Smooth muscle cell (in vitro differentiated cells): ENCODE measurements at regions not wholly inside any gene's neighbourhood (a gene's known extent, or its start where the extent isn't known, plus 50 kb on each side); places are given as distances from the start of the nearest gene placed in this dataset.

ENCODE experiments used
- DNase-seq: peaks from one replicate; lab custom pipeline; 2025; ENCODE audit not compliant: unreplicated experiment; lab: John Stamatoyannopoulos, UW
- H2AFZ ChIP-seq: fragments of 200-600 bp; sonication (generic); 2 replicates; pipeline ENCODE4 v1.6.0; 2016; ENCODE audit warnings: antibody characterized with exemption, low read depth, mild to moderate bottlenecking
- H3F3A ChIP-seq: fragments of 200-600 bp; sonication (generic); 2 replicates; pipeline ENCODE4 v1.6.0; 2017; ENCODE audit warnings: antibody characterized with exemption, low read depth
- H3K27ac ChIP-seq: fragments of 200-600 bp; sonication (generic); 2 replicates; pipeline ENCODE4 v1.5.1; 2016; ENCODE audit warnings: low read depth, mild to moderate bottlenecking
- H3K27me3 ChIP-seq: fragments of 200-600 bp; sonication (generic); 2 replicates; pipeline ENCODE4 v1.6.1; 2016; ENCODE audit warnings: low read depth, mild to moderate bottlenecking
- H3K36me3 ChIP-seq: fragments of 200-600 bp; sonication (generic); 2 replicates; pipeline ENCODE4 v1.5.1; 2016; ENCODE audit warnings: low read depth
- H3K4me1 ChIP-seq: fragments of 200-600 bp; sonication (generic); 2 replicates; pipeline ENCODE4 v1.5.1; 2016; ENCODE audit warnings: low read depth
- H3K4me2 ChIP-seq: fragments of 200-600 bp; sonication (generic); 2 replicates; pipeline ENCODE4 v1.6.0; 2016; ENCODE audit warnings: mild to moderate bottlenecking
- H3K4me3 ChIP-seq: fragments of 200-600 bp; sonication (generic); 2 replicates; pipeline ENCODE4 v1.5.1; 2016; ENCODE audit warnings: mild to moderate bottlenecking
- H3K79me2 ChIP-seq: fragments of 200-600 bp; sonication (generic); 2 replicates; pipeline ENCODE4 v1.6.0; 2016; ENCODE audit warnings: low read depth, mild to moderate bottlenecking
- H3K9ac ChIP-seq: fragments of 200-600 bp; sonication (generic); 2 replicates; pipeline ENCODE4 v1.6.0; 2016; ENCODE audit warnings: low read depth
- H3K9me3 ChIP-seq: fragments of 200-600 bp; sonication (generic); replicated peaks from 2 replicates; pipeline ENCODE4 v1.5.1; 2016; ENCODE audit warnings: low read depth
- H4K20me1 ChIP-seq: fragments of 200-600 bp; sonication (generic); 2 replicates; pipeline ENCODE4 v1.6.0; 2016; ENCODE audit warnings: low read depth
- WGBS: methylation state at CpG from one replicate; pipeline ENCODE4 v1.1.7; 2016; ENCODE audit warnings: low lambda C conversion rate; 5-methylcytosine and 5-hydroxymethylcytosine counted together
- TF ChIP-seq, protein P1 (sequence below): fragments of 200-600 bp; sonication (generic); IDR thresholded peaks from 2 replicates; pipeline ENCODE4 v1.5.1; 2017; ENCODE audit warnings: borderline replicate concordance, mild to moderate bottlenecking, antibody characterized with exemption; ENCODE audit not compliant: insufficient read depth, poor library complexity, severe bottlenecking

DNA sequence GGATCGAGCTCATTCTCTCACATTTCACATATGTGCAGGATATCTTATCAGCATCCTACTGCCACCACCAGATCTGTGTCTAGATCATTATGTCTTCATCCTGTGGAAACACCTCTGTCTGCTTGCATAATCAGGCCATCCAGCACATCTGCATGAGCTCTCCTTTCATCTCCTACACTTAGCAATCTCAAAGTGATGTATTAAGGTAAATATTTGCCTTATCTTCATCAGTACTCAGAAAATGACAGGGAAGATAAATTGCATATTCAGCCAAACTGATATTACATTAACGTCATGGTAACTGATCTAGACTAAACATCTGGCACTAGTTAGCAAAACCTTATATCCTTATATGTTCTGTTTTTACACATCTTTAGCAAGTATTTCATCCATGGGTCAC, 207.3 kb upstream of the PABPC4L start:
- Histone ChIP-seq H3K9me3 (no peaks in the 10 kb centered on the region), H3K27me3 (no peaks in the 10 kb centered on the region), H3K79me2 (no peaks in the 10 kb centered on the region), H4K20me1 (no peaks in the 10 kb centered on the region), H2AFZ (no peak overlapping the region), H3K27ac (no peak overlapping the region), H3K9ac (no peak overlapping the region), H3K4me1 (no peaks in the 10 kb centered on the region), H3K36me3 (no peaks in the 10 kb centered on the region), H3K4me3 (no peak overlapping the region), H3F3A (no peaks in the 10 kb centered on the region), H3K4me2 (no peak overlapping the region)
- DNase-seq, result no peak
- TF ChIP-seq, protein P1, sequence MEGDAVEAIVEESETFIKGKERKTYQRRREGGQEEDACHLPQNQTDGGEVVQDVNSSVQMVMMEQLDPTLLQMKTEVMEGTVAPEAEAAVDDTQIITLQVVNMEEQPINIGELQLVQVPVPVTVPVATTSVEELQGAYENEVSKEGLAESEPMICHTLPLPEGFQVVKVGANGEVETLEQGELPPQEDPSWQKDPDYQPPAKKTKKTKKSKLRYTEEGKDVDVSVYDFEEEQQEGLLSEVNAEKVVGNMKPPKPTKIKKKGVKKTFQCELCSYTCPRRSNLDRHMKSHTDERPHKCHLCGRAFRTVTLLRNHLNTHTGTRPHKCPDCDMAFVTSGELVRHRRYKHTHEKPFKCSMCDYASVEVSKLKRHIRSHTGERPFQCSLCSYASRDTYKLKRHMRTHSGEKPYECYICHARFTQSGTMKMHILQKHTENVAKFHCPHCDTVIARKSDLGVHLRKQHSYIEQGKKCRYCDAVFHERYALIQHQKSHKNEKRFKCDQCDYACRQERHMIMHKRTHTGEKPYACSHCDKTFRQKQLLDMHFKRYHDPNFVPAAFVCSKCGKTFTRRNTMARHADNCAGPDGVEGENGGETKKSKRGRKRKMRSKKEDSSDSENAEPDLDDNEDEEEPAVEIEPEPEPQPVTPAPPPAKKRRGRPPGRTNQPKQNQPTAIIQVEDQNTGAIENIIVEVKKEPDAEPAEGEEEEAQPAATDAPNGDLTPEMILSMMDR, result no peak
- WGBS, result 46% methylated on average over 2 of the region's 2 CpGs

DNA sequence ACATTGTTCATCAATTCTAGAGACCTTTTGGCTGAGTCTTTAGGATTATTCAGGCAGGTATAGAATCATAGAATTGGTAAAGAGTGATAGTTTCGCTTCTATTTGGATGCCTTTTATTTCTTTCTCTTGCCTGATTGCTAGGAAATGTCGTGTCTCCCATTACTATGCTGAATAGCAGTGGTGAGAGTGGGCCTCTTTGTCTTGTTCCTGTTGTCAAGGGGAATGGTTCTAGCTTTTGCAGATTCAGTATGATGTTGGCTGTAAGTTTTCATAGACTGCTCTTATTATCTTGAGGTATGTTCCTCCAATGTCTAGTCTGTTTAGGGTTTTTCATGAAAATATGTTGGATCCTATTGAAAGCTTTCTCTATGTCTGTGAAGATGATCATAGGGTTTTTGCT, 200.2 kb upstream of the PABPC4L start:
- Histone ChIP-seq H3K36me3 (no peaks in the 10 kb centered on the region), H4K20me1 (no peaks in the 10 kb centered on the region), H3K4me1 (no peaks in the 10 kb centered on the region), H3F3A (no peaks in the 10 kb centered on the region), H3K27ac (no peak overlapping the region), H2AFZ (peak overlapping the region; percentile 2), H3K9me3 (peaks cover 8% of the 10 kb centered on the region), H3K27me3 (no peaks in the 10 kb centered on the region), H3K9ac (no peak overlapping the region), H3K79me2 (no peaks in the 10 kb centered on the region), H3K4me3 (no peak overlapping the region), H3K4me2 (no peak overlapping the region)
- WGBS, result 91% methylated on average over 2 of the region's 2 CpGs
- TF ChIP-seq, protein P1, result no peak
- no peak for DNase-seq

DNA sequence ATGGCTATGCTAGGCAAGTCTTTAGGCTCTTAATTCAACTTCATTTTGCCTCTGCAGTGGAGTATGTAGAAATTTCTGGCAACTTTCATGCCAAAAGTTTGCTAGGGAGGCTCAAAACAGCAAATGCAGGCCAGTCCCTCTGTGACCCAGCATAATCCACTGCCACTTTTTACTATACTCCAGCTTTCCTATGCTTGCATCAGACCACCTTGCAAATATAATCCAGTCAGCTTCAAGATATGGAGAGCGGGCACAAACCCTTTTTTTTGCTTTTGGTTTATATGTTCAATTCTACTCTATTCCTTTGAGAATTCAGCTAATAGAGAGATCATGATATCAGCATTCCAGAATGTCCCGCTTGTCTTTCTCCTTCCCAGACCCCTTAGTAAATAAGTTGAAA, 192.0 kb upstream of the PABPC4L start:
- H3K79me2 ChIP-seq, result no peaks in the 10 kb centered on the region
- TF ChIP-seq, protein P1, result no peak
- H3K4me1 ChIP-seq, result no peaks in the 10 kb centered on the region
- no peak overlapping the region for H3K4me2 ChIP-seq
- no peak overlapping the region for H3K9ac ChIP-seq
- no peaks in the 10 kb centered on the region for H3K27me3 ChIP-seq
- H4K20me1 ChIP-seq, result no peaks in the 10 kb centered on the region
- no peak overlapping the region for H3K27ac ChIP-seq
- H3K9me3 ChIP-seq, result peaks cover 4% of the 10 kb centered on the region
- whole genome bisulfite sequencing, result 93% methylated on average over 2 of the region's 2 CpGs
- DNase-seq, result no peak
- H2AFZ ChIP-seq, result no peak overlapping the region
- H3K36me3 ChIP-seq, result no peaks in the 10 kb centered on the region
- H3F3A ChIP-seq, result no peaks in the 10 kb centered on the region
- no peak overlapping the region for H3K4me3 ChIP-seq

DNA sequence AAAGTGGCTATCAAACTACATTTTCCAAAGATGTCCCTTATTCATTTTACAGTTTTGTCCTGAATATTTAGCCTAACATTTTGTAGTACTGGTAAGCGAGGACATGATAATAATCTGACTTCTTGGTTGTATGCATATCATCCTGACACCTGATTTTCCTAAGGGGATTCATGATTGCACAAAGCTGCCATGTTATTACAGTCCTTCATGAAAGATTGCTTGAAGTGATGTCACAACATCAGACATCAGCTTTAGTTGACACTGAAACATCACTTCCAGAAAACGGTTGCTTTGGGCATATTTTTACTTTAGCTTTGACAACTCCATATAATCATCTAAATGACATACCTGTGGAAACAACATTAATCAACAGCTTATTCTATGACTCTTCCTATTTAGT, 188.7 kb upstream of the PABPC4L start:
- no peaks in the 10 kb centered on the region for H3K4me1 ChIP-seq

More for the DNA sequence above, 188.7 kb upstream of the PABPC4L start:
- Histone ChIP-seq H3K27ac (no peak overlapping the region), H2AFZ (no peak overlapping the region), H3K9ac (no peak overlapping the region), H3F3A (no peaks in the 10 kb centered on the region), H3K27me3 (no peaks in the 10 kb centered on the region), H4K20me1 (no peaks in the 10 kb centered on the region), H3K4me2 (no peak overlapping the region), H3K4me3 (no peak overlapping the region), H3K9me3 (no peaks in the 10 kb centered on the region), H3K79me2 (no peaks in the 10 kb centered on the region), H3K36me3 (no peaks in the 10 kb centered on the region)
- 85% methylated on average over 2 of the region's 2 CpGs for WGBS
- DNase-seq, result no peak
- TF ChIP-seq, protein P1, result no peak
